NOMO-1 treated with DMSO at 0.1 percent for 48 hours (cell line): ENCODE measurements at regions not wholly inside any gene's neighbourhood (a gene's known extent, or its start where the extent isn't known, plus 50 kb on each side); places are given as distances from the start of the nearest gene placed in this dataset.

Experiments
- DNase-seq: peaks from one replicate; lab custom pipeline; 2025; ENCODE audit not compliant: unreplicated experiment; lab: John Stamatoyannopoulos, UW

DNA sequence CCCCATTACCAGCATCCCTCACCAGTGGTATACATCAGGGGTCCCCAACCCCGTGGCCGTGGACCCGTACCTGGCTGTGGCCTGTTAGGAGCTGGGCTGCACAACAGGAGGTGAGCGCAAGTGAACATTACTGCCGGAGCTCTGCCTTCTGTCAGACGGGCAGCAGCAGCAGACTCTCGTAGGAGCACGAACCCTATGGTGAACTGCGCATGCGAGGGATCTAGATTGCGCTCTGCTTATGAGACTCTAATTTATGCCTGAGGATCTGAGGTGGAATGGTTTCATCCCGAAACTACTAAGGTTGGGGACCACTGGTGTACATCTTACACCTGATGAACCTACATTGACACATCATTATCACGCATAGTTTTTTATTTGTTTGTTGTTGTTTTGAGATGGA, 52.8 kb upstream of the DHX15 start:
- DNase-seq: no peak

DNA sequence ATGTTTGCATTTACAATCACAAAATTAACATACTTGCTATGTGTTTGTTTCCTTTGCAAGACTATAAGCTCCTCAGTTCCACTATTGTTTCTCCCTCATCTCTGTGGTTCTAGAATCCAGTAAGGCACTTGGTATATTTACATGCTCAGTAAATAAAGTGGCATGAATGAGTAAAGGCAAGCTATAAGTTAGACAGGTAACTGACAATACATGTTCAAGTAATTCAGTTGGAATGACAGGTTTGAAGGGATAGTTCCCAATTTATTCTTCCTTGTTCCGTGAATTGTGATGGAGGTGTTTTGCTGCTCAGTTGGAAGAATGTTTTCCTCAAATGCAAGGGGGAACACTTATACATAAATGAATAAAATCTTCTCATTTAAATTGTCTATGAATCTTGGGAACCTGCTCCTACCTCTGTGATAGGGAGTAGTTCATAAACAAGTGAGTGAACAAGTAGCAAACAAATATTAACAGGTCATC, 54.1 kb upstream of the DHX15 start:
- no peak for DNase-seq

- DNase-seq: no peak
Measured at GRCh38 chr4:24639714-24640113, 55.4 kb upstream of the DHX15 start.

DNA sequence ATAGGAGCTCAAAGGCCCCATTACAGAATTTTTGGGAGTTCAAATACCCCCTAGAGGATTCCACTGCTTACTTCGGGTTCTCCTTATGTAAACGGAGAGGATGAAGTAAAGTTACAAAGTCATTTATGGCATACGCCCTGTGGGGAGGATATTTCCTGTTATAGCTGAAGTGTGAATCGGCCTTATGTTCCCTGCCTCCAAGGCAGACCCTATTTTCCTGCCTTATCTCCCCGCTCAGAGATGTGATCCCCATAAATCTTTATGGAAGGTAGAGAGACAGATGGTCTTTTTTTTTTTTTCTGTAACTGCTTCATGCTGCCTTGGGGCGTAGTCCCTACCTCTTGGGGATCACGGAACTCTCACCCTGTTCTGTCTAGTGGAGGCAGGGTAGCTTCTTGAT, 56.0 kb upstream of the DHX15 start:
- no peak for DNase-seq

DNA sequence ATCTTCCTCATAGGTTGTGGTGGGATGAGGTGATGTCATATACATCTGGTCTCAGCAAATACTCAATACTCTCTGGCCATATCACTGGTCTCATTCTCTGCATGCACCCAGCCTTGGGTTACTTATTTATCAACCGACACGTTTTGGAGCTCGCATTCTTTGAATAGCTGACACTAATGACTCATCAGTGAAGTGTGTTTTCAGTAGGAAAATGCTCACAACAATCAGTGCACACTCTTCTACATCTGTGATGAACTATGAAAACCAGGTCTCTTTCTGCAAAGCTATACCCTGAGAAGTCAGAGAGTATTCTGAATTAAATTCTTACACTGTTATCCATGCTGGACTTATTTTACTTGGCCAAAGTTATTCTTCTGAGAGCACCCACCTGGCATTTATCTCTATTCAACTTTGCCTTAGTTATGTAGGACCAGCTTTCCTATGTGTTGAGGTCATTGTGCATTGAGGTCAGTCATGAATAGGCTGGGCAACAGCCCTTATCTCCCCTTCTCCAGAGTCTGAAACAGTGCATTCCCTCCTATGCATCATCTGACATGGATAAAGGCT, 58.7 kb upstream of the DHX15 start:
- no peak for DNase-seq

DNA sequence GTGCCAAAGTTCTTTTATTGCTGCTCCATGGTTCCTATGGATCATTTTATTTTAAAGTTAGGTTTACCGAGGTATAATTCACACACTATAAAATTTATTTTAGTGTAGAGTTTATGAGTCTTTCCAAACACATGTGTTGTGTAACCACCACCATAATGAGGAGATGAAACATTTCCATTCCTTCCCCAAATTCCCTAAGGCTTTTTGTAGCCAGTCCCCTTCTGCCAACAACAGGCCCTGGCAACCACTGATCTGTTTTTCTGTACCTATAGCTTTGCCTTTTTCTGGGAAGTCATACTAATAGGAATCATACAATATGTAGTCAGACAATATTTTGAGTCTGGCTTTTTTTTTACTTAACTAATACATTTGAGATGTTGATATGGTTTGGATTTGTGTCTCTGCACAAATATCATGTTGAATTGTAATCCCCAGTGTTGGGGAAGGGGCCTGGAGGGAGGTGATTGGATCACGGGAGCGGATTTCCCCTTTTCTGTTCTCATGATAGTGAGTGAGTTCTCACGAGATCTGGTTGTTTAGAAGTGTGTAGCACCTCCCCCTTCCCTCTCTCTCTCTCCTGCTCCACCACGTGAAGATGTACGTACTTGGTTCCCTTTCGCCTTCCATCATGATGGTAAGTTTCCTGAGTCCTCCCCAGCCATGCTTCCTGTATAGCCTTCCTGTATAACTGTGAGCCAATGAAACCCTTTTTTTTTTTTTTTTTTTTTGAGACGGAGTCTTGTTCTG, 59.6 kb upstream of the DHX15 start:
- no peak for DNase-seq

GRCh38 chr4:24644983-24645764, 60.8 kb upstream of the DHX15 start:
- no peak for DNase-seq

GRCh38 chr4:24645765-24646550, 61.6 kb upstream of the DHX15 start:
- DNase-seq: no peak

GRCh38 chr4:24646798-24647460, 62.6 kb upstream of the DHX15 start:
- no peak for DNase-seq

DNA sequence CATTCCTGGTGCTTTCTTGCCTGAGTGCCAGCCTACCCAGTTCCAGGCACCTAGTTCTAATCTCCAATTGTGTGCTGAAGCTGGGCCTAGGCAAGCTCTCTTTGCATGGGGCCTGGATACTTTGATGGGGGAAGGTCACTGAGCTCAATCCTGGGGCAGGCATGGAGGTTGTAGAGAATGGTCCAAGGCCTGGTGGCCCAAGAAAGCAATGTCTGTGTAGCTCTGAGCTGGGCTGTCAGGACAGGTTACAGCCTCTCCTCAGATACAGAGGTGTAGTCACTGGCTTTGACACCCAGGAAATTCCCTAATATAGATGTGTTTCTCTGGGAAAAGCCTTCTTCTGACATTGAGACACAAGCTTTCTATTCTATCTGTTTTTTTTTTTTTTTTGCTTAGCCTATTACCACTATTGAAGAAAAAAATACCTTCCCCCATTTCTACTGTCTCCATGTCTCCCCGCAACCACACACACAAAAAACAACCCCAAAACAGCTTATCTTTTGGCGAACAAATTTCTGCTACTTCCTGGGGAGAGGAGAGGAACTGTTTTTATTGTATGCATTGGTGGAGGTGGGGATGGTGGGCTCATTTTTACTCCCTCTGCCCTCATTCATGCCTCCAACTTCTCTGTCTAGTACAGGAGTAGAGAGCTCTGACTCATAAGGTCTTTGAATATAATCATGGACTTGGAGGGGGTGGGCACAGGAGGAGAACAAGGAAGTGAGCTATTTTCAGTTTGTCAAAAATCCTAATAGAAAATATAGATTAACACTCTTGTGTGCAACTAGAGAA, 66.7 kb upstream of the DHX15 start:
- DNase-seq: peak; percentile 58

- DNase-seq: no peak
Measured at GRCh38 chr4:24655326-24655725, 71.0 kb upstream of the DHX15 start.

DNA sequence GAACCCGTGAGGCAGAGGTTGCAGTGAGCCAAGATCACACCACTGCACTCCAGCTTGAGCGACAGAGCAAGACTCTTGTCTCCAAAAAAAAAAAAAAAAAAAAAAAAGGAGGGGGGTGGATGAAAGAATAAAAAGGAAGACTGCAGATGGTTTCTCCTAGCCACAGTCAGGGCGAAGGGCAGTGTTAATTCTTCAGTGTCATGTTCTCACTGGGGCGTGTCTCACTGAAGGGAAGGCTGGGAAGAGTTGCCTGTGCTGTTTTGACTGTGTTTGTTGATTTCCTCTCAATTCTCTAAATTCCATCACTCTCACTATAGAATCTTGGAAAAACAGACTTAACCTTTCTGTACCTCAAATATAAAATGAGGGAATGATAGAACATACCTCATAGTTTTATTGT, 71.6 kb upstream of the DHX15 start:
- DNase-seq: no peak

DNA sequence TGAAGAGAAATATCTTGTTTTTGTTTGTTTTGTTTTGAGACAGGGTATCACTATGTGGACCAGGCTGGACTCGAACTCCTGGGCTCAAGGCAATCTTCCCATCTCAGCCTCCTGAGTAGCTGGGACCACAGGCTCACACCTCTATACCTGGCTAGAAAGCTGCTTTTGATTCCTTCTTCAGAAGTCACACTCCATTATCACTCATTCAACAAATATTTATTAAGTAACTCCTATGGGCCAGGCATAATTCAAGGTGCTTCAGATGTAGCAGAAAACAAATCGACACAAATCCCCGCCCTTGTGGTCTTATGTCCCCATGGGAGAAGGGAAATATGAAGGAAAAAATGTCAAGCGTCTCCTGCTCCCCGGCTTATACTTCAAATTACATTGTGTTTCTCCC, 72.6 kb upstream of the DHX15 start:
- DNase-seq: no peak

DNA sequence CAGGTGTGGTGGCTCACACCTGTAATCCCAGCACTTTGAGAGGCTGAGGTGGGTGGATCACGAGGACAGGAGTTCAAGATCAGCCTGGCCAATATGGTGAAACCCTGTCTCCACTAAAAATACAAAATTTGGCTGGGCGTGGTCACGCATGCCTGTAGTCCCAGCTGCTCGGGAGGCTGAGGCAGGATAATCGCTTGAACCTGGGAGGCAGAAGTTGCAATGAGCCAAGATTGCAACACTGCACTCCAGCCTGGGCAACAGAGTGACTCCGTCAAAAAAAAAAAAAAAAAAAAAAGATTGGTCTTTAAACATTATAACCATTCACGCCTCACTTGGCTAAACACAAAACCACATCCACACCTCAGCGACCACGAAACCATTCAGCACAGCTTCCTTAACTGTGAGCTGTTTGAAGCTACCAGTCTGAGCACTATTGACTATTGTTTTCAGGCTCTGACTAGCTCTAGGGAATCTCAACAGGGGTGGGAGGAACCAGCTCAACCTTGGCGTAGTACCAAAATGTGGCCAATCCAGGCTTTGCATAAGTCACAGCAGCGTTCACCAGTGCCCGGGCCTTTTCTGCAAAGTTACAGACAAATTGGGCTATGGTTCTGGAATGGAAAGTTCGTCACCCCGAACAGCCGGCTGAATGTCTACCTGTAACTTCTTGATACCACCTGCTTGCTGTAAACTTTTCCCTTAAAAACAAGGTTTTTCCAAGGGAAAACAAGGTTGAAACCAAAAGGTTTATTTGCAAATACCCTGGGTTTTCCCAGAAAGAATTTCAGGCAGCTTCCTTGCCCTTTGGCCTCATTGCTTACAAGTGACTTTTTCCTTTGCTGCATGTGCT, 73.6 kb upstream of the DHX15 start:
- peak; percentile 64 for DNase-seq

- no peak for DNase-seq
Measured at GRCh38 chr4:24659241-24659961, 75.0 kb upstream of the DHX15 start.

DNA sequence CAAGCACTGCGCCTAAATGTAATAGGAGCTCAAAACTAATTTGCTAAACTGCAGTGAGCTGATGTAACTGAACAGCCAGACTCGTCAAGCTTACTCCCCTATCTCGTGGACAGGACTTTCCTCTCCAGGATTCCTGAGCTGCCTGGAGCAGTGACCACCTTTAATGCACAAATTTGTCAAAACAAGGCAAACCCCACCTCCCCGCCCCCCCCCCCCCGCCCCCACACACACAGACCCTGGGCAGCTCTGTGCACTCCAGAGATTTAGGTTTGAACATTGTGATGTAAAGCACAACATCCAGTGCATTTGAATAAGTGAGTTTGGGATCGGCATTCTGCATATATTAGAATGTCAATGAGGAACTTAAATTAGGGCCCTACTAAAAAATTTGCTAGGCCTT, 77.7 kb upstream of the DHX15 start:
- no peak for DNase-seq

DNA sequence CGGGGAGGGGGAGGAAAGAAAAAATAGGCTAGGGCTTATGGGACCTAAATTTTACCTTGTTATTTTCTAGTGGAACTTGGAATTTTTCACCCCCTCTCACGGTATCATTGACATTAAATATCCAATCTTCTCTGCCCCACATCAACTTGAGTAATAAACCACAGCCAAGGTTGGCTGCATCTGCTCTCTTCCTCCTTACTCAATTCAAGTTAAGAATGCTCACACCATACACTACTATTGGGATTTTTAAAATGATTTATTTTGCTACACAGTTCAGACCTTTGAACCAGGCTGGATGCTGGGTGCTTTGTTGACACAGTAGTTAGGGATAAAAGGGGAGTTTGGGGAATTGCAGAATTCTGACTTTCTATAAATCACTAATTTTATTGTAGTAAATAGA, 78.2 kb upstream of the DHX15 start:
- no peak for DNase-seq

GRCh38 chr4:24664956-24665355, 80.6 kb upstream of the DHX15 start:
- DNase-seq: no peak
